OCI-LY1 (cell line): ENCODE measurements at regions not wholly inside any gene's neighbourhood (a gene's known extent, or its start where the extent isn't known, plus 50 kb on each side); places are given as distances from the start of the nearest gene placed in this dataset.

Experiments used
- EZH2 ChIP-seq: fragments of 200-600 bp; sonication (generic), shearing (Covaris generic); IDR thresholded peaks from 2 replicates; pipeline ENCODE4 v1.8.0; 2017; ENCODE audit warnings: borderline replicate concordance, mixed run types, mild to moderate bottlenecking, antibody characterized with exemption, low read length, moderate library complexity, mixed read lengths
- TF ChIP-seq, protein P1 (sequence below): fragments of 200-600 bp; sonication (generic), shearing (Covaris generic); IDR thresholded peaks from 2 replicates; pipeline ENCODE4 v1.5.1; 2017; ENCODE audit warnings: mild to moderate bottlenecking, antibody characterized with exemption, low read length, moderate library complexity, mixed read lengths

GRCh38 chr16:59249011-59249410 is 514.9 kb upstream of the GOT2 start:
- TF ChIP-seq, protein P1, sequence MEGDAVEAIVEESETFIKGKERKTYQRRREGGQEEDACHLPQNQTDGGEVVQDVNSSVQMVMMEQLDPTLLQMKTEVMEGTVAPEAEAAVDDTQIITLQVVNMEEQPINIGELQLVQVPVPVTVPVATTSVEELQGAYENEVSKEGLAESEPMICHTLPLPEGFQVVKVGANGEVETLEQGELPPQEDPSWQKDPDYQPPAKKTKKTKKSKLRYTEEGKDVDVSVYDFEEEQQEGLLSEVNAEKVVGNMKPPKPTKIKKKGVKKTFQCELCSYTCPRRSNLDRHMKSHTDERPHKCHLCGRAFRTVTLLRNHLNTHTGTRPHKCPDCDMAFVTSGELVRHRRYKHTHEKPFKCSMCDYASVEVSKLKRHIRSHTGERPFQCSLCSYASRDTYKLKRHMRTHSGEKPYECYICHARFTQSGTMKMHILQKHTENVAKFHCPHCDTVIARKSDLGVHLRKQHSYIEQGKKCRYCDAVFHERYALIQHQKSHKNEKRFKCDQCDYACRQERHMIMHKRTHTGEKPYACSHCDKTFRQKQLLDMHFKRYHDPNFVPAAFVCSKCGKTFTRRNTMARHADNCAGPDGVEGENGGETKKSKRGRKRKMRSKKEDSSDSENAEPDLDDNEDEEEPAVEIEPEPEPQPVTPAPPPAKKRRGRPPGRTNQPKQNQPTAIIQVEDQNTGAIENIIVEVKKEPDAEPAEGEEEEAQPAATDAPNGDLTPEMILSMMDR = no peak
- no peak for TF ChIP-seq EZH2
